CD4-positive, alpha-beta T cell treated with Interleukin-15 for 1 hour (primary cell): ENCODE measurements at regions not wholly inside any gene's neighbourhood (a gene's known extent, or its start where the extent isn't known, plus 50 kb on each side); places are given as distances from the start of the nearest gene placed in this dataset.

Source experiments
- DNase-seq: peaks from one replicate; pipeline ENCODE4 v3.0.0-alpha.2; 2020

DNA sequence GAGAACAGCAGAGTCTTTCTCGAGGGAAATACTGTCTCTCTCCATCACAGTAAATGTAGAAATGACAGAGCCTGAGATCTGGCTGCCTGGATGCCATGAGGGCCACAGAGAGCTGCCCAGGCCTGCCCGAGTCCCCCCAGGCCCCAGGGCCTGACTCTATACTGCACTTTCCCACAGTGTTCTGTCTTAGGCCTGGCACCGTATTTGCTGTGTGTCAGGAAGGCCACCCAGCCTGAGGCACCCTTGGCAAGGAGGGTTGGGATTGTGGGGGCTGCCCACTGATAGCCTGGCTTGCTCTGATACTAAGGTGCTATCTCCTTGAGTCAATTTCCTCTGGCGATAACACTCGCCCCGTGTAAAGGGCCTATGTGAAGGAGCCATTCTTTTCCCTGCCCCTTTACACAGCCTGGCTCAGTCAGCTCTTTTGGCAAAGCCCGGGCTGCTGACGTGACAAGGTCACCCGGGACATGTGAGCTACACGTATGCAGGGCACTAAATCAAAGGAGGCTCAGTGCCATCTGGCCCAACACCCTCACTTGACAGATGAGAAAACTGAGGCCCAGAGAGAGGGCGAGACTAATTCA, 630.1 kb upstream of the KLF4 start:
- DNase-seq: no peak

DNA sequence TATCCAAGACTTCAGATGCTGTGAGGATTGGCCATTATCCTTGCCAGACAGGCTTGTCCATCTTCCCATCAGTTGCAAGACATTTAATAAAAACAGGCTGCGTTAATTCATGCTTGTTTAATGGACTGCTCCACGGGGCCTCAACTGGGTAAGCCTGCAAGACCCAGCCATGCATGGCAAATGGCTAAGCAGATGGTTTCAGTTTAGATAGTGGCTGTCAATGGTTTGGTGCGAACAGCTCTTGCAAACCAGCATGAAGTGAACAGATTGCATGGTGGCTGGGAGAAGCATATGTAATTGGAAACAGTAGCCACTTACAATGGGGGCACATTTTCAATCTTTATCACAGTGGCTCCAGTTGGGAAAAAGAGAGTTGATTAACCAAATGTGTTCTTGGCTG, 628.2 kb upstream of the KLF4 start:
- no peak for DNase-seq

DNA sequence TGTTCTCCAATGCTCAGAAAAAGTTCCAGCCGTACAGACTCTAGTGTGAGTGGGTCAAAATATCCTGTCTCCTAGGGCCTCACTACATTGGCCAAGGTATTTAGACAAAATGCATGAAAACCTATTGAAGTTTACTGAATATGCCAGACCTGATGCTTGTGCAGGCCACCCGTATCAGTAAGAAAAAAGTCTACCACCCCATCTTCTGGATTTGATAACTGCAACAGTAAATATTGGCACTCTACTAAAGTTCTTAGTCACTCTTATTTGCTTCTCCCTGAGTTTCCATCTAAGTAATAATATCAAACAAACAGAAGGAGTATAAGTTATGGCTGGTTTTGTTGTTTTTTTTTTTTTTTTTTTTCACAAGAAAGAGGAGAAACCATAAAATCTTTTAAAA, 627.7 kb upstream of the KLF4 start:
- DNase-seq: no peak

DNA sequence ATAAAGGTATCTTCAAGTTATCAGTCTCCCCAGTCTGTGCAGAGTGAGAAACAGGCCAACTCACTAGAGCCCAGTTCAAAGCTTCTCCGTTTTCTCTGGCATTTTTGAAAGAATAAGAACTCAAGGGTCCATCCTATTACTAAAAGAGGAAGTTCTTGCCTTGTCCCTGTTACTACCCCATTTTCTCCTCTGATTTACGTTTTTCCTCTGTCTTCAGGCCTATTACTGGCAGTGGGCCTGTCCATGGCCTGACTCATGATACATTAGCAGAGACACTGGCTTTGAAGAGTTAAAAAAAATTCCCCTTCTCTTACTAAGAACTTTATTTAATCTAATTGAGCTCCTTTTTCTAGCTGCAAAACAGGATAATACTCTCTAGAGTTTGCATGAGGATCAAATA, 624.0 kb upstream of the KLF4 start:
- peak; percentile 22 for DNase-seq

DNA sequence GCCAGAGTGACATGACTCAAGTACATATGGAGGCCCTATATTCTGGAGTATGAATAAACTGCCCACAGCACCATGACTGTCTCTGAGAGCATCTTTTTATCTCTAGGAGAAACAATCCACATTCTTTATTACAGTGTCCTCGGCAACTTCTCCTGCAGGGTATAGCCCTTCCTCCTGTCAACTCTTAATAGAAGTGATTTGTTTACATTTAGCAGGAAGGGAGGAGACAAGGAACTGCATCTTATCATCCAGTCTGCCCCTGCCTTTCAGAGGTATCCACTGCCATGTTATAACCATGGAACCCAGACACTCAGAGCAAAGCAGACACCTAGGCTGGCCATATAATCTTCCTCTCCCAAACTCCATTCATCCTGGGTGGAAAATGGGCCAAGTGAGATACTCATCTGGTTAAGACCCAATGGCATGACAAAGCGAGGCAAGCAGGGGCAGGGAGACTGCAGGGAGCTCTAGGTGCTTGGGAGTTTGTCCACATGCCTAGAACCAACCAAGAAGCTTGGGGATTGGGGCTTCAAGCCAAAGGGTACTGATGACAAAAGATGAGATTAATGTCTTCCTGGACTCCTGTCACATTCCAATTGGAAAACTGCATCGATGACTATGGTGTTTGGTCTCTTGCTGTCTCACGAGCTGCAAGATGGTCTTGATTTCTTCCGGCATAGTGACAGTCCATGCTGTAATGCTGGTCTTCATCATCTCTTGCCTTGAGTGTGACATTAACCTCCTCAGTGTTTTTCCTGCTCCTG, 620.5 kb upstream of the KLF4 start:
- no peak for DNase-seq

DNA sequence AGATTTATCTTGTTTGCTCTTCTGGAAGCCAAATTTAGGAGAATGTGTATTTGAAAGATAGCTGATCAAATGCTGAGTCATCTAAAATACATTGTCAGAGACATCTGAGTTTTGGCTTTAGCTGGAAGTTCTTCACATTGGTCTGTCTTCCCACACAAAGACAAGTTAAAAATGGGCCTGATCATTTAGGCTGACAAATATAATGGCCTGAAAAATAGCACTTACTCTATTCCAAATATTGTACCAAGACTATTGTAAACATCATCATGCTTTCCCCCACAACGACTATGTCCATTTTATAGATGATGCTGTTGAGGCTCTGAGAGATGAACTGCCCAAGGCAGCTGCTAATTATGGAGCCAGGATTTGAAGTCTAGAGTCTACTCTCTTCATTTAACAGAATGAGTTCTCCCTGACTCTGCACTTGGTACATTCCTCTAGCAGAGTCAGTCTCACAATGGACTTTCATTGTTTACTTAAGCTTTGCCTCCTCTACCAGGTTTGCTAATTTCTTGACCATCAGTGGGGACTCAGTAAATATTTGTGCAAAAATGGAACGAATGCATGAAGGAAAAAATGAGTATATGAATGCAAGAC, 619.4 kb upstream of the KLF4 start:
- no peak for DNase-seq

DNA sequence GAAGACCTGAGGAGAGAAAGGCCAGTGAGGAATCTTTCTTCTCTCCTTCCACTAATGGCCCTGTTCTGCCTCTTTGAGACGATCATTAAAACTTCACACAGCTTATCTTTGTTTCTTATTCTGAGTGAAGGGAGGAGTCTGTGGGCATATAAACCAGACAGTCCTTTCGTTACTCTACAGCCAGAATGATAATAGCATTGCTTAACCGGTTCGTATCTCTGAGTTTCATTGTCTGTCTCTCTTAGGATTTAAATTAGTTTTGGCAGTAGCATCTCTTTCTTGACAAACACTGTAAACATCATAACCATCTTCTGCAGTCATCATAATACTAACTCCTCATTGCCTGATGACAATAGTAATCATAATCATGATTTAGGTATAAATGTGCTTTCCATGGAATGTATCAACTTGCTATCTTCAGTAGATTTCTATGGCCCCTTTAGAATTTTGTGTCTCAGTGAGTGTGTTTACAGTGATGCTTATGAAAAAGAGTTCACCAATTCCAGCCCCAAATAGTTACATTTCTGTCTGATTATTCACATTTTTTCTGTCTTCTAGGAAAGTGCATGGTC, 618.8 kb upstream of the KLF4 start:
- DNase-seq: no peak

DNA sequence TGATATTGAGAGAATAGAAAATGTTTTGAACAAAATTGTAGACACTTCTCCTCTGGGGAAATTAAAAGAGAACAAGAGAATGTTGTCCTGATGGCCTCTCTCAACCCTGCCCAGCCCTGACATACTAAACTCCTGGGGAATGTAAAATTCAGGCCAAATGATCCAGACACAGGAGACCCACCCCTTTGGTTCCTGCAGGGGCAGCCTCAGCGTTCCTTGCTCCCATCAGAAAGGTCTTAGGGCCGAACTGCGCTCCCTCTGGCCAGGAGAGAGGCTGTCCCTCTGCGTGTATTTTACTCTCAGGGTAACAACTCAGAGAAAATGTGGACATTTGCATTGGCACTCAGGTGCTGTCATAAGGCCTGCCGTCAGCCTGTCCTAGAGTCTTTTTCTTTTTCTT, 616.3 kb upstream of the KLF4 start:
- no peak for DNase-seq

DNA sequence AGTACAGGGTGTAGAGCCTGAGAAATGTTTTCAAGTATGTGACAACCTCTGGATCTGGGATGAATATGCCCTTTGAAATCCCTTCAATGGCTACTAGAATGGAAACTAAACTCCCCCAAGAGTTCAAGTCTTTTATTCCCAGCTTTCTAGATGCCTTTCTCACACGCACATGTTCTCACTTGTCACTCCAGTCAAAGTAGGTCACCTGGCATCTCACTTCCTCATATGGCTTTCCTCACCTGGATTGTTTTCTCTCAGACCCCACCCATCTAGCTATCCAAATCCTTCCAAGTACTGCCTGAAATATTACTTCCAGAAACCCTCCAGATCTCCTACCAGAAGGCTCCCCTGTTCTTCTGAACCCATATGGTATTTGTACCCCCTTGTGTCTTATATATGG, 615.4 kb upstream of the KLF4 start:
- DNase-seq: no peak

DNA sequence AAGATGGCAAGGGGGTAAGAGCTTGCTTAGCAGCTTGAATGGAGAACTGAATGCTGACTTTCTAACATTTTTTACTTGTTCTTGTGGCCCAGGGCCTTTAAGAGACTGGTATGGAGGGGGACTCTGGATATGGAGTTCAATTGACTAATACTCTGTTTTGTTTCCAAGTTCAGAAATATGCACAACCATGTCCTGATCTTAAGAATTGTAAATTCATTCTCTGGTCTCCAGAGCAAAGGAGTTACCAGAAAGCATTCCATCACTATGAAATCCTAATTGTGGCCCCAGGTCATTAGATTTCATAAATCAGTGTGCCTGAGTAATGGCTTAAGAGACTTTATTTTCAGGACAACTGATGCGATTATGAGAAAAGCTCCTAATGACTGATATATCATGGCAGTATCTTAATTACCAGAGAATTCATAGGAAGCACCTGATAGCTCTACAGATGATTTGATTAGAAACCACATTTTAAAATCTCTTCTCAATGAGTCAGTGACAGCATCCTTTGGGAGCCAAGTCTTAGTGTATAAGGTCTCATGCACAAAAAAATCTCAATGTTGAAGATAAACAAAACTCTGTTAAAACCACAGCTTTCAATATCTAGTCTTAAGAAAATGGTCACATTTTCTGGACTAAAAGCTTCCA, 613.6 kb upstream of the KLF4 start:
- DNase-seq: no peak

DNA sequence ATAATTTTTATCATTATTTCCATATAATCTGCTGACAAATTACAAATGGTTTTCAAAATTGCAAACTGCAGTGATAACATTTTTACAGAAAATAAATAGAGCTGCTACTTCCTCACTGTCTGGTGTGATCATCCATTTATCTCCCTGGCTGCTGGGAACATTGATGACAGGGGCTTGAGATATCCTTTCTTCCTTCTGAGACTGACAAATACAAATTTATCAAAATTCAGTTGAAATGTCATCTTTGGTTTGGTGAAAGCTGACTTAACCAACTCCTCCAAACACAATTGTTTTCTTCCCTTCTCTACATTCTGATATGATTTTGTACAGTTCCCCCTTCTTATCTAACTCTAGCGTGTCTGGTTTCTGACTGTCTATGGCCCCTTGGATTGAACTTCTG, 611.8 kb upstream of the KLF4 start:
- no peak for DNase-seq

DNA sequence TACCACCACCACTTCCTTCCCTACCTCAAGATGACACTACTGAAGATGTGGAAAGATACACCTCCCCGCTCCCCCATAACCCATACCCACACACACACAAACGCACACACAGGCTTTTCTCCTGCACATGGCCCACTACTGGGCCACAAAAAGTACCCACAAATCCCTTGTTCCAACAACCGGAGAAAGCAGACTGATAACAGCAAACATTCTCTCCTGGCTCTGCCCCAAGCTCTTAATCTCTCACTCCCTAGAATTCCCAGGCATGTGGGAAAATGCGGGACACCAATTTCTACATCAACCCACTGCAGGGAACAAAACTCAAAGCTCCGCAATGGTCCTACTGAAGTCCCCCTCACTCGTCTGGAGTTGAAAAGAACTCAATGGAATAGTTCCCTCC, 611.0 kb upstream of the KLF4 start:
- no peak for DNase-seq

DNA sequence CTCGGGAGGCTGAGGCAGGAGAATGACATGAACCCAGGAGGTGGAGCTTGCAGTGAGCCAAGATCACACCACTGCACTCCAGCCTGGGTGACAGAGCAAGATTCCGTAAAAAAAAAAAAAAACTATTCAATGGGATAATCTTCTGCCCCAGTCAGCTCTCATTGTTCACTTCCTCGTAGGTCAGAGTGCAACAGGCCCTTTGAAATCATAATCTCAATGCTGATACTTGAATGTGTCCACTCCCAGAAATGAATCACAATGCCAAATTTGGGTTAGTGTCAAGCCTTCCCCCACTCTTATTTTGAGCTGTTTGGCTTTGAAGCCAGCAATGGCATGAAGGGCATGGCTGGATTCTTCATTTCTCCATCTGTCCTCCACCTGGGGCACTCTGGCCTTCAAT, 610.3 kb upstream of the KLF4 start:
- no peak for DNase-seq

DNA sequence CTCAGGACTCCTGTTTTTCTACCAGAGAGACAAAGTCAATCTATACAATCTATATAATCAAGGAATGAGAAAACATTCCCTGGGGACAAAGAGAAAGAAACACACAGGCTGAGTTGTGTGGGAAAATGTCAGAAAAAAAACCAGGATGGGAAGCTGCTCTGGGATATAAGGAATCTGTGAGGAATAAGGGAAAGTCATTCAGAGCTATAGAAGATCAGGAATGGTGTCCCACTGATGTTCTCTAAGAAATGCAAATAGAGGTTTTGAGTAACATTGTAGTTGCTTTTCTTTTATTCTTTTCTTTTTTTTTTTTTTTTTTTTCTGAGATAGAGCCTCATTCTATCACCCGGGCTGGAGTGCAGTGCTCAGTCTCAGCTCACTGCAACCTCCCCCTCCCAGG, 605.9 kb upstream of the KLF4 start:
- no peak for DNase-seq

DNA sequence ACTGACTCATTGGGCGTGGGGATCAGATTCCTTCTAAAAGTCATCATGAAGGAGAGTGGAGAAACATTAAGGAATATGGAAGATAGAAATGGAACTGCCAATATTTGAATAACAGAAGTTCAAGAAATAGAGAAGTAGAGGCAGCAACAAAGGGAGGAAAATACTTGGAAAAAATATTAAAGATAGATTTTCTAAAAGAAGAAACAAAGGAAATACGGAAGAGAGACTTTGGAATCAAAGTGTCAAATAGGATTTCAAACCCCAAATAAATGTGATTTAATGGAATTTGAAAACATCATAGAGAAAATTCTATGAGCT, 605.1 kb upstream of the KLF4 start:
- DNase-seq: no peak

DNA sequence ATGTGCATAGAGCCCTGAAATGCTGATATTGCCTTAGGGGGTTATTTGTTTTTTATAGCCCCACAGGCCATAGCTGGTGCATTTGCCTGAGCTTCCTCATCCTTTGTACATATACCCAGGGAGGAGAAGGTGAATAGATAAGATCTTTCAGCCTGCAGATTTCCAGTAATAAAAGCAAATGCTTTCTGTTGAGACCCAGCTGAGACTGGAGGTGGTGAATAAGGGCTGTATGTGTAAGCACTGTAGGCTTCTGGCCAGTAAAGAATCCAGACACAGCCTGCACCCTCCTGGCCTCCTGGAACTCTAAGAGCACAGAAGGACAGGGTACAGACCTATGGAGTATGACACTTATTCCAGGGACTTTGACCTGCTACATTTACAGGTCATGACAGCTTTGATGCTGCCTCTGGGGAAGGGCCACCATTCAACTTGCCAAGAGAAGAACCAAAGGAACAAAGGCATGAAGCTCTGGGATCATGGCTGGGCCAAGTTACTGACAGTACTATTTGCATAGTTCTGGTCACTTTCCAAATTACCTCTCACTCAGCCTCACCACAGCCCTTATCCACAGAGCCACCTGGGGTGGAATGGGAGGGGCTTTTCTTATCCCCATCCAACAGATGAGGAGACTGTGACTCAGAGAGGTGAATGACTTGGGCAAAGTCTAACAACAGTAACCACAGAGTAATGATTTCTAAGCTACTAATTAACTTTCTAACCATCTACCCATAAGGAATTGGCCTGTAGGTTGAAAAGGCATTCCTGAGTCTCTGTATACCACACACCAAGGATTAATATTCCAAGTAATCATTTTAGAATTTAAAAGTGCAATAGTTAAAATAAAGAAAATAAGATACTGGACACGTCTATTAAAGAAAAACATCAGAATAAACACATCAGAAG, 604.5 kb upstream of the KLF4 start:
- DNase-seq: no peak

DNA sequence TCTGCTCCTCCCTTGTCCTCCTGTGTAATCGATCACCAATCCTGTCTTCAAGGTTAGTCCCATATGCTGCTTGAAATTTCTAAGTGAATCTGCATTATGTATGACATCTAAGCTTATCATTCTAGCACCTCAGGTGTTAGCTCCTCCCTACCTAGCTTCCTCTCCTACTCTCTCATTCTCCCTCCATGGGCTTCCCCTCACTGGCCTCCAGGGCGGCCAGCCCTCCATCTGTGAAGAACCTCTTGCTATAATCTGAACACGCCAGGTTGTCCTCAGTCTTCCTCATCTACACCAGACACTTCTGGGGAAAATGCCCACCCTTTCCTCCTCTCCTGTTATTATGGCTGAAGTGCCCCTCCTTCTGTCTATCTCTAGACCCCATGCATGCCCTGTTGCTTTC, 599.3 kb upstream of the KLF4 start:
- DNase-seq: no peak

DNA sequence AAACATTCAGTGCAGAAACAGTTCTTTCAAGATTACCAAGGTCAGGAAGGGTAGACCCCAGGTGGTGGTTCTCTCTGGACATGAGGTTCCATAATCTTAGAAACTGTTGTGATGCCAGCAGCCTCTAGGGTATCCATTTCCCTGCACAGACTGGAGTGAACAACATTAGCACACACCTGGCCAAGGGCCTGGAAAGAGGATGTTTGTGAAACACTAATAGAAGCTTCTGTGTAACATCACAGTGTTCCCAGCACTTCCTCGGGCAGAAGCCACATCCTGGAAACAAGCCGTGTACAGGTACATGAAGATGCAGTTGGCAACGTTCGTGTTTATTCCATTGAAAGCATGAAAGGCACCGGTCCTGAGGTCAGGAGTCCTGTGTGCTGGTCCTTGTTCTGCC, 598.2 kb upstream of the KLF4 start:
- DNase-seq: no peak

DNA sequence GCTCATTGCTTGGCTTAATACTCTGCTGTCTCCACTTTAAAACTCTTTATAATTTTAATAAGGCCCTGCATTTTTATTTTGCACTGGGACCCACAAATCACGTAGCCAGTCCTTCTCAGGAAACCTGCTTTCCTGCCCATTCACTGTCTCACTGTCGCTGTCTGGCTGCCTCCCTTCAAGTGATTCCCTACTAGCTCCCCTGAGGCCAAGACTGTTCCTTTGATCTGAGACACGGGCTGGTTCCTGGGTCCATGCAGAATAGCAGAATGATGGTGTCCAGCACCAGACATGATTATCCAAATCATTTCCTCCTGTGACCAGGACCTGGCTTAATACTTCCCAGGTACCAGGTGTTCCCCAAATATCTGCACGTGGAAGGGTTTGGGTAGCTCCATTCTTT, 597.1 kb upstream of the KLF4 start:
- DNase-seq: no peak

DNA sequence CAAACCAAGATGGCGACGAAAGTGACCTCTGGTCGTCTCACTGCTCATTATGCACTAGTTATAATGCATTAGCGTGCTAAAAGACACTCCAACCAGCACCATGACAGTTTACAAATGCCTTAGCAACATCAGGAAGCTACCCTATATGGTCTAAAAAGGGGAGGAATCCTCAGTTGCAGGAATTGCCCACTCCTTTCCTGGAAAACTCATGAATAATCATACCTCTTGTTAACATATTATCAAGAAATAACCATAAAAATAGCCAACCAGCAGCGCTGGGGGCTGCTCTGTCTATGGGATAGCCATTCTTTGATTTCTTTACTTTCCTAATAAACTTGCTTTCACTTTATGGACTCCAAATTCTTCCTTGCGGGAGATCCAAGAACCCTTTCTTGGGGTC, 595.7 kb upstream of the KLF4 start:
- no peak for DNase-seq

DNA sequence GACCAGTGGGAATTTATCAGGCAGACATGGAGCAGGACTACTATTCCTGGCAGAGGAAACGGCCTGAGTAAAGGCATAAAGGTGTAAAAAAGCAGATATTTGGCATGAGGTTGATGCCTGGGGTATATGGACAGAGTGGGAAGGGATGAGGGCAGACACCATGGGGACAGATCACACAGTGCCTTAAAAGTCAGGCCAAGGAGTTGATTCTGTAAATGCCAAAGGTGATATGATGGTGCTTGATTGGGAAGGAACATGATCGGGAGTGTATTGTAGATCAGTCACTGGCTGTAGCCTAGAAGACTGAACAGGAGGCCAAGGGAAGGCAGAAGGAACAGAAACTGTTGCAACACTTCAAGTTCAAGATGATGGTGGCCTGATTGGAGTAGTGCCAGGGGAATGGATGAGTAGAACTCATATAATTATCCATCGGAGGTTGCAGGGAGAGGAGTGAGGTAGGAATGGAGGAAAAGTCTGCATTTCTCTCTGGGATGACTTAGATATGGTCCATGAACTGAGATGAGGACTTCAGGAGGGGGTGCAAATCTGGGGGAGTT, 594.3 kb upstream of the KLF4 start:
- DNase-seq: no peak

DNA sequence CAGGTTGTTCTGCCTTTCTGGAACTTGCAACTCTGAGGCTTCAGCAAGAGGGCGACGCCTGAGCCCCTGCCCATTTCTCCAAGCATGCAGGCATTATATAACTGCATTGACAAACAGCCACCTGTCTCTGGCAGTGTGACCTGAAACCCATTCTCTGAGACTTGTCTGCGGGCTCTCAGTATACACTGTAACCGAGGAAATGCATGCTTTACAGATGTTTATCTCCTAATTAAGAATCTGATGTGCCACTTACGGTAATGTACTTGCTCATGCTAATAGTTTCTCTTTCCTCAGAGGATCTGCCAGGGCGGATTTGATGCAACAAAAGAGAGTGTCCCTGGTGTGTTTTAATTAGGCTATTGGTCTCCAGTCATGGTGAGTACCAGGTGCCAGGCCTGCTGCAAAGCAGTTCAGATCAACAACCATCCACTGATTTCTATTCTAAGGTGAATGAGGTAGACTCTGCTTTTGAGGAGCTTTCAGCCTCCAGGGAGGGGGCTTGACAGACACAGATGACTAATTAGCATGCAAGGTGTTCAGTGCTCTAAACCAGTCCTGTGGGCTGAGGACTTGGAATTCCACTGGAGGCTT, 593.7 kb upstream of the KLF4 start:
- no peak for DNase-seq
